GM12891 (cell line): ENCODE measurements at regions not wholly inside any gene's neighbourhood (a gene's known extent, or its start where the extent isn't known, plus 50 kb on each side); places are given as distances from the start of the nearest gene placed in this dataset.

Experiments
- PAX5 ChIP-seq: IDR thresholded peaks from 2 replicates; pipeline ENCODE4 v1.6.1; 2011; ENCODE audit warnings: low read length, moderate library complexity, mild to moderate bottlenecking; ENCODE audit not compliant: insufficient read depth, severe bottlenecking
- POLR2A ChIP-seq: IDR thresholded peaks from 2 replicates; pipeline ENCODE4 v1.6.1; 2011; ENCODE audit warnings: low read depth, low read length, control low read depth
- POLR2AphosphoS5 ChIP-seq: IDR thresholded peaks from 2 replicates; pipeline ENCODE4 v1.6.1; 2011; ENCODE audit warnings: low read depth, low read length, control low read depth
- SPI1 ChIP-seq: IDR thresholded peaks from 2 replicates; pipeline ENCODE4 v1.6.1; 2011; ENCODE audit warnings: low read depth, low read length, control low read depth
- TAF1 ChIP-seq: IDR thresholded peaks from 2 replicates; pipeline ENCODE4 v1.6.1; 2011; ENCODE audit warnings: low read depth, low read length, control low read depth

DNA sequence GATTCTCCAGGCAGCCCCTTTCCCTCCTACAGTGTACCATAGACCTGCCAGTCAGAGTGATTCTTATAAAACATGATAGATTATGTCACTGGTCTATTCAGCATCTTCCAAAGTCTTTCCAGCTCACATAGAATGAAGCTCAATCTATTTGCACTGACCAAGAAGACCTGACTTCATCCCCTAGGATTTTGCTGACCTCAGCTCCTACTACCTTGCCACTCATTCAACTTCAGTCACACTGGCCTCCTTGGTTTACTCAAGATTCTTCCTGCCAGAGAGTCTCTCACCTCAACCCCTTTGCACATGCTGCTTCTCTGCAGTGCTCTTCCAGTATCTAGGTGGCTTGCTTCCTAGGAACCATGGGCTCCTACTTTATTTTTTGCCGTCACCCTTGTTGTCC is 392.9 kb downstream of the PID1 start:
- no peak for TF ChIP-seq POLR2A
- TF ChIP-seq SPI1 = no peak
- no peak for TF ChIP-seq POLR2AphosphoS5
- TF ChIP-seq TAF1 = no peak
- TF ChIP-seq PAX5 = no peak
